DOHH2 (cell line): ENCODE measurements at regions not wholly inside any gene's neighbourhood (a gene's known extent, or its start where the extent isn't known, plus 50 kb on each side); places are given as distances from the start of the nearest gene placed in this dataset.

ENCODE experiments used
- H3F3A ChIP-seq: fragments of 200-600 bp; sonication (generic), shearing (Covaris generic); 2 replicates; pipeline ENCODE4 v1.6.0; 2016; ENCODE audit warnings: antibody characterized with exemption, mild to moderate bottlenecking; ENCODE audit not compliant: control insufficient read depth, insufficient read depth
- H3K27ac ChIP-seq: fragments of 200-600 bp; sonication (generic); 2 replicates; pipeline ENCODE4 v1.5.1; 2014; ENCODE audit warnings: low read depth, mild to moderate bottlenecking, low read length, moderate library complexity
- H3K27me3 ChIP-seq: fragments of 200-600 bp; sonication (generic); 2 replicates; pipeline ENCODE4 v1.6.1; 2014; ENCODE audit warnings: mild to moderate bottlenecking, low read length, mixed read lengths; ENCODE audit not compliant: control insufficient read depth
- H3K36me3 ChIP-seq: fragments of 200-600 bp; sonication (generic); 2 replicates; pipeline ENCODE4 v1.6.1; 2014; ENCODE audit warnings: mild to moderate bottlenecking, low read length, moderate library complexity, mixed read lengths; ENCODE audit not compliant: control insufficient read depth
- H3K4me1 ChIP-seq: fragments of 200-600 bp; sonication (generic); 2 replicates; pipeline ENCODE4 v1.6.1; 2014; ENCODE audit warnings: mild to moderate bottlenecking, low read length, mixed read lengths; ENCODE audit not compliant: control insufficient read depth
- H3K4me2 ChIP-seq: fragments of 200-600 bp; sonication (generic); 2 replicates; pipeline ENCODE4 v1.6.0; 2014; ENCODE audit warnings: mild to moderate bottlenecking, low read length, moderate library complexity
- H3K4me3 ChIP-seq: fragments of 200-600 bp; sonication (generic); 2 replicates; pipeline ENCODE4 v1.5.1; 2014; ENCODE audit warnings: mild to moderate bottlenecking, low read length, mixed read lengths
- H3K79me2 ChIP-seq: fragments of 200-600 bp; sonication (generic); 2 replicates; pipeline ENCODE4 v1.6.1; 2014; ENCODE audit warnings: mild to moderate bottlenecking, low read length, mixed read lengths; ENCODE audit not compliant: control insufficient read depth
- H3K9me2 ChIP-seq: fragments of 200-600 bp; sonication (generic); replicated peaks from 2 replicates; pipeline ENCODE4 v1.6.1; 2014; ENCODE audit warnings: mild to moderate bottlenecking, low read length, mixed read lengths; ENCODE audit not compliant: control insufficient read depth
- H3K9me3 ChIP-seq: fragments of 200-600 bp; sonication (generic); 2 replicates; pipeline ENCODE4 v1.6.1; 2014; ENCODE audit warnings: antibody characterized with exemption, low read length, mixed read lengths; ENCODE audit not compliant: control insufficient read depth, insufficient read depth
- H4K20me1 ChIP-seq: fragments of 200-600 bp; sonication (generic); 2 replicates; pipeline ENCODE4 v1.6.0; 2014; ENCODE audit warnings: low read depth, mild to moderate bottlenecking, antibody characterized with exemption, low read length, moderate library complexity; ENCODE audit not compliant: control insufficient read depth, insufficient read depth
- EZH2phosphoT487 ChIP-seq: fragments of 200-600 bp; sonication (generic); IDR thresholded peaks from 2 replicates; pipeline ENCODE4 v1.6.1; 2017; ENCODE audit warnings: borderline replicate concordance, mild to moderate bottlenecking, antibody characterized with exemption, low read length, moderate library complexity, mixed read lengths
- TF ChIP-seq, protein P1 (sequence below): fragments of 200-600 bp; sonication (generic); IDR thresholded peaks from one replicate; pipeline ENCODE4 v1.5.1; 2014; ENCODE audit warnings: antibody characterized with exemption, mild to moderate bottlenecking, low read depth, low read length; ENCODE audit not compliant: poor library complexity, severe bottlenecking

GRCh38 chr21:15408089-15408488 lies 321.7 kb upstream of the USP25 start:
- Histone ChIP-seq H3K4me3 (no peak overlapping the region), H3K9me2 (no peaks in the 10 kb centered on the region), H3K79me2 (no peaks in the 10 kb centered on the region), H3F3A (no peaks in the 10 kb centered on the region), H3K36me3 (no peaks in the 10 kb centered on the region), H3K27ac (no peak overlapping the region), H3K4me2 (no peak overlapping the region), H4K20me1 (no peaks in the 10 kb centered on the region), H3K27me3 (no peaks in the 10 kb centered on the region), H3K9me3 (no peaks in the 10 kb centered on the region; the same call in 1 of the 2 replicates), H3K4me1 (no peaks in the 10 kb centered on the region)
- no peak for TF ChIP-seq EZH2phosphoT487

DNA sequence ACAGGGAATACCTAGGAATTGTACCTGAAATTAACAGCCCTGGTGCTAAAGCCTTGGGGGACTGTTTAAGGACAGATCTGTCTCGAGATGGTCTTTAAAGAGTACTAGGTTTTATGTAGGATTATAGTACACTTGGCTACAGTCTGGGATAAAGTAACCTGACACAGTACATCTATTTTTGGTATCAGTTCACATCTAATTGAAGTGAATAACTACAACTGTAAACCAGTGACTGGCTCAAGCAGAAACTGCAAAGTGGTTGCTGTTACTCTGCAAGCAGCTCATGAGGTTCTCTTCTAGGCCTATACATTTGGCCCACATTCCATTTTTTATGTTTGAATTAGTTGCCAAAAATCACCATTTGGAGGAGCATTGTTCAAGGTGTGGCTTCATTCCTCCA lies 320.8 kb upstream of the USP25 start:
- TF ChIP-seq EZH2phosphoT487 = no peak
- TF ChIP-seq, protein P1, sequence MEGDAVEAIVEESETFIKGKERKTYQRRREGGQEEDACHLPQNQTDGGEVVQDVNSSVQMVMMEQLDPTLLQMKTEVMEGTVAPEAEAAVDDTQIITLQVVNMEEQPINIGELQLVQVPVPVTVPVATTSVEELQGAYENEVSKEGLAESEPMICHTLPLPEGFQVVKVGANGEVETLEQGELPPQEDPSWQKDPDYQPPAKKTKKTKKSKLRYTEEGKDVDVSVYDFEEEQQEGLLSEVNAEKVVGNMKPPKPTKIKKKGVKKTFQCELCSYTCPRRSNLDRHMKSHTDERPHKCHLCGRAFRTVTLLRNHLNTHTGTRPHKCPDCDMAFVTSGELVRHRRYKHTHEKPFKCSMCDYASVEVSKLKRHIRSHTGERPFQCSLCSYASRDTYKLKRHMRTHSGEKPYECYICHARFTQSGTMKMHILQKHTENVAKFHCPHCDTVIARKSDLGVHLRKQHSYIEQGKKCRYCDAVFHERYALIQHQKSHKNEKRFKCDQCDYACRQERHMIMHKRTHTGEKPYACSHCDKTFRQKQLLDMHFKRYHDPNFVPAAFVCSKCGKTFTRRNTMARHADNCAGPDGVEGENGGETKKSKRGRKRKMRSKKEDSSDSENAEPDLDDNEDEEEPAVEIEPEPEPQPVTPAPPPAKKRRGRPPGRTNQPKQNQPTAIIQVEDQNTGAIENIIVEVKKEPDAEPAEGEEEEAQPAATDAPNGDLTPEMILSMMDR = no peak
- Histone ChIP-seq H4K20me1 (no peaks in the 10 kb centered on the region), H3K9me3 (no peaks in the 10 kb centered on the region; the same call in 1 of the 2 replicates), H3K79me2 (no peaks in the 10 kb centered on the region), H3K4me2 (no peak overlapping the region), H3K27ac (no peak overlapping the region), H3K27me3 (no peaks in the 10 kb centered on the region), H3K9me2 (no peaks in the 10 kb centered on the region), H3K36me3 (no peaks in the 10 kb centered on the region), H3F3A (no peaks in the 10 kb centered on the region), H3K4me3 (no peak overlapping the region), H3K4me1 (no peaks in the 10 kb centered on the region)

- TF ChIP-seq, protein P1 = no peak
- TF ChIP-seq EZH2phosphoT487 = no peak
- Histone ChIP-seq H4K20me1 (no peaks in the 10 kb centered on the region), H3K4me2 (no peak overlapping the region), H3K4me3 (no peak overlapping the region), H3K36me3 (no peaks in the 10 kb centered on the region), H3K9me3 (no peaks in the 10 kb centered on the region; the same call in 1 of the 2 replicates), H3K79me2 (no peaks in the 10 kb centered on the region), H3K27ac (no peak overlapping the region), H3F3A (no peaks in the 10 kb centered on the region), H3K4me1 (no peaks in the 10 kb centered on the region), H3K27me3 (no peaks in the 10 kb centered on the region), H3K9me2 (no peaks in the 10 kb centered on the region)
Observed at GRCh38 chr21:15410853-15411252, 318.9 kb upstream of the USP25 start.

DNA sequence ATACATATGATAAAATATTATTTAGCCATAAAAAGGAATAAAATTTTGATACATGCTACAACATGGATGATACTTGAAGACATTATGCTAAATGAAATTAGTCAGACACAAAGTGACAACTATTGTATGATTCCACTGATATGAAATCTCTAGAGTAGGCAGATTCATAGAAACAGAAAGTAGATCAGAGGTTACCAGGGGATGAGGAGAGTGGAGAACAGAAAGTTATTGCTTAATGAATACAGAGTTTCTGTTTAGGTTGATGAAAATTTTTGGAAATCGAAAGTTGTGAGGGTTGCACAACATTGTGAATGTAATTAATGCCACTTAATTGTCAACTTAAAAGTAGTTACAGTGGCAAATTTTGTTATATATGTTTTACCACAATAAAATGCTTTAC lies 315.7 kb upstream of the USP25 start:
- no peaks in the 10 kb centered on the region for H3K36me3 ChIP-seq
- no peaks in the 10 kb centered on the region for H3K9me3 ChIP-seq
- no peaks in the 10 kb centered on the region for H3K27me3 ChIP-seq
- no peaks in the 10 kb centered on the region for H3F3A ChIP-seq
- H3K79me2 ChIP-seq = no peaks in the 10 kb centered on the region
- H3K27ac ChIP-seq = no peak overlapping the region
- H3K4me1 ChIP-seq = no peaks in the 10 kb centered on the region
- no peak for TF ChIP-seq EZH2phosphoT487
- TF ChIP-seq, protein P1 = no peak
- H4K20me1 ChIP-seq = no peaks in the 10 kb centered on the region
- no peak overlapping the region for H3K4me3 ChIP-seq
- no peaks in the 10 kb centered on the region for H3K9me2 ChIP-seq
- no peak overlapping the region for H3K4me2 ChIP-seq
